ENCODE measurements at regions not wholly inside any gene's neighbourhood (a gene's known extent, or its start where the extent isn't known, plus 50 kb on each side); places are given as distances from the start of the nearest gene placed in this dataset.
A peak's percentile ranks its signal among the peaks of the same experiment; 100 is the strongest.

GRCh38 chr10:30114881-30115625 lies 55.7 kb upstream of the JCAD start:
- no peaks in the 10 kb centered on the region for H3K79me2 ChIP-seq (replicated peaks; ENCODE audit: insufficient read depth, low read length)
- H3F3A ChIP-seq (ENCODE audit: insufficient read depth, low read length, poor library complexity, severe bottlenecking) = no peaks in the 10 kb centered on the region
- H3K27ac ChIP-seq (ENCODE audit: low read length) = peak overlapping the region; percentile 74
- no peaks in the 10 kb centered on the region for H3K9me3 ChIP-seq (ENCODE audit: low read length)
- peak overlapping the region; percentile 54 for H2AFZ ChIP-seq (ENCODE audit: low read depth, low read length)
- H3K9me2 ChIP-seq (ENCODE audit: insufficient read depth, low read length) = no peaks in the 10 kb centered on the region
- H4K20me1 ChIP-seq (ENCODE audit: insufficient read depth) = no peaks in the 10 kb centered on the region
- H3K9ac ChIP-seq (ENCODE audit: low read length) = peak overlapping the region; percentile 57
- TF ChIP-seq EZH2 (IDR thresholded peaks at IDR 0.05; ENCODE audit: borderline replicate concordance, insufficient read depth, low read length, poor library complexity, severe bottlenecking) = no peak
- TF ChIP-seq REST (IDR thresholded peaks at IDR 0.05; ENCODE audit: borderline replicate concordance) = no peak
- no peak for TF ChIP-seq CTCF (IDR thresholded peaks at IDR 0.05; ENCODE audit: poor library complexity, severe bottlenecking)
- TF ChIP-seq POLR2AphosphoS5 (IDR thresholded peaks at IDR 0.05) = no peak
- no peak for TF ChIP-seq SMC3 (conservative IDR thresholded peaks at IDR 0.05; ENCODE audit: poor library complexity)
- TF ChIP-seq TAF1 (IDR thresholded peaks at IDR 0.05; ENCODE audit: low read depth) = no peak
- TF ChIP-seq EP300 (conservative IDR thresholded peaks at IDR 0.05; ENCODE audit: poor library complexity, severe bottlenecking) = no peak
- no peak for TF ChIP-seq MXI1 (conservative IDR thresholded peaks at IDR 0.05; ENCODE audit: poor library complexity, severe bottlenecking)
- no peak for TF ChIP-seq RAD21 (conservative IDR thresholded peaks at IDR 0.05)
- H3K4me2 ChIP-seq (ENCODE audit: low read length) = peak overlapping the region; percentile 49
- no peaks in the 10 kb centered on the region for H3K27me3 ChIP-seq (ENCODE audit: insufficient read depth, low read depth, low read length)
- H3K4me3 ChIP-seq (ENCODE audit: low read length) = peak overlapping the region; percentile 60
- H3K36me3 ChIP-seq (ENCODE audit: insufficient read depth, low read length) = no peaks in the 10 kb centered on the region

- H3F3A ChIP-seq (ENCODE audit: insufficient read depth, low read length, poor library complexity, severe bottlenecking) = no peaks in the 10 kb centered on the region
- H3K79me2 ChIP-seq (replicated peaks; ENCODE audit: insufficient read depth, low read length) = no peaks in the 10 kb centered on the region
- H3K27me3 ChIP-seq (ENCODE audit: insufficient read depth, low read depth, low read length) = no peaks in the 10 kb centered on the region
- peak overlapping the region; percentile 74 for H3K27ac ChIP-seq (ENCODE audit: low read length)
- H3K9me3 ChIP-seq (ENCODE audit: low read length) = no peaks in the 10 kb centered on the region
- no peak overlapping the region for H2AFZ ChIP-seq (ENCODE audit: low read depth, low read length)
- no peaks in the 10 kb centered on the region for H3K36me3 ChIP-seq (ENCODE audit: insufficient read depth, low read length)
- H4K20me1 ChIP-seq (ENCODE audit: insufficient read depth) = no peaks in the 10 kb centered on the region
- H3K4me2 ChIP-seq (ENCODE audit: low read length) = peak overlapping the region; percentile 49
- no peak for TF ChIP-seq MXI1 (conservative IDR thresholded peaks at IDR 0.05; ENCODE audit: poor library complexity, severe bottlenecking)
- peak; percentile 33 for TF ChIP-seq POLR2AphosphoS5 (IDR thresholded peaks at IDR 0.05)
- no peaks in the 10 kb centered on the region for H3K9me2 ChIP-seq (ENCODE audit: insufficient read depth, low read length)
- H3K9ac ChIP-seq (ENCODE audit: low read length) = peak overlapping the region; percentile 57
- H3K4me3 ChIP-seq (ENCODE audit: low read length) = peak overlapping the region; percentile 60
Measured at GRCh38 chr10:30114401-30114800, 55.0 kb upstream of the JCAD start.
